HG03064 (cell line): ENCODE measurements at regions not wholly inside any gene's neighbourhood (a gene's known extent, or its start where the extent isn't known, plus 50 kb on each side); places are given as distances from the start of the nearest gene placed in this dataset.

Experiments
- ATAC-seq: cut with Tn5 transposase; IDR thresholded peaks from one replicate; pipeline ENCODE4 v1.9.1; 2021; ENCODE audit warnings: low read depth; ENCODE audit not compliant: unreplicated experiment

GRCh38 chr2:126792186-126792585, 106.5 kb upstream of the TEX51 start:
- ATAC-seq, result no peak

GRCh38 chr2:126792993-126793392, 105.7 kb upstream of the TEX51 start:
- no peak for ATAC-seq

- ATAC-seq, result no peak
Measured at GRCh38 chr2:126793885-126794613, 104.6 kb upstream of the TEX51 start.

- no peak for ATAC-seq
Measured at GRCh38 chr2:126795656-126796055, 103.0 kb upstream of the TEX51 start.

- ATAC-seq, result no peak
Measured at GRCh38 chr2:126796931-126797621, 101.6 kb upstream of the TEX51 start.

DNA sequence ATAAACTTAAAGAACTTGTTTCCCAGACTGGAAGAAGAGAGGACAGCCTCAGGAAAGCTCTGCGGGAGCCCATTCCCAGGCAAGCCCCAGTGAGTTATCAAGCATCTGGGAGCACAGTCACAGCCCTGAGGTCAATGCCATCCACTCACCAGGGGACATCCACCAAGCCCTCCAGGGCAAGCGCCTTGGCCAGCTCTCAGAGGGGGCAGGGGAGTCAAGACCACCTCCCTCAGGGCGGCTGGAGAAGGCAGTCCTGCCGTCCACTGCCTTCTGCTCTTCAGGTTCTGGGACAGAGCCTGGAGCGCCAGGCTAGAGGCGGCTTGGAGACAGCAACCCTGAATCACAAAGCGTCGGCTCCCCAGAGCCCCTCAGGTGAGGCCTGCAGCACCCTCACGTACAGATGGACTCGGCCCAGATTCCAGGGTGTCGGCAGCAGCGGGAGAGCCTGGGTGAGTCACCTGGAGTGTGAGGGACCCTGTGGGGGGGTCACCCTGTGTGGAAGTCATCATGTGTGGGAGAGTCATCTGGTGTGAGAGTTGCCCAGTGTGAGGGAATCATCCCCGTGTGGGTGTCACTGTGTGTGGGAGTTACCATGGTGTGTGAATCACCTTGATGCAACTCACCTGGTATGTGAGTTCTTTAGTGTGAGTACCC, 100.9 kb upstream of the TEX51 start:
- no peak for ATAC-seq

DNA sequence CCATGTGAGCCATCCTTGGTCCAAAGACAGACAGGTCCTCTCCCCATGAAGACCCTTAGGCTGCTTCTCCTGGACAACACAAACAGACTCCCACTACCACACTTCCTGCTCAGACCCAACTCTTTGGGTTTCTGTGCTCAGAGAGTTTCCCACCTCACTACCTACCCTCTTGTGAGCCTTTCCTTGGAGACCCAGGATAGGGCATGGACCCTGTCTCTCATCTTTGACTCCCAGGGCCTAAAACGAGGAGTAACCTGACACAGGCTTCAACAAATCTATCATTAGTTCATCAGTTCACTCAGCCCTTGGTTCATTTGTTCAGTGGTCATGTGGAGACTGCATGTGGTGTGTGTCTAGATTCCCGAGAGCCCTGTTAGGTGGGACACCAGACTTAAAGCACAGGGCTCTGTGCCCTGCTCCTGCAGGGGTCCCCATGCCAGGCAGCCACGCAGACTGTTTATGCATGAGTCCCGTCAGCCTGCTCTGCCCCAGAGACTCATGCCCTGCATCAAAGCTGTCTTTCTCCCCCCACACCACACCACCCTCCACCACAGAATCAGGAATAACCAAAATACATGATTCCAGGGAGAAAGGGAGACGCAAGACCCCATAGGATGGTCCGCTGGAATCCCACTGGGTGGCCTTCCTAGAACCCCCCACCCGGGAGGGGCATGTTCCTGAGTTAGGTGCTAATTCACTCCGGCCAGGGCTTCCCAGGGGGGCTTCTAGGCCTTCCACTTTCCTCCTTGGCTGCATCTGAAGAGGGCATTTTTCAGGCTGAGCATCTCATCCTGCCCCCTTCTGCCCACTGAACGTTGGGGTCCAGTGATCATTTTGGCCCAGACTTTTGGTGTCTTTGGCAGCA, 100.2 kb upstream of the TEX51 start:
- ATAC-seq, result no peak

- ATAC-seq, result no peak
Measured at GRCh38 chr2:126799301-126799700, 99.4 kb upstream of the TEX51 start.

DNA sequence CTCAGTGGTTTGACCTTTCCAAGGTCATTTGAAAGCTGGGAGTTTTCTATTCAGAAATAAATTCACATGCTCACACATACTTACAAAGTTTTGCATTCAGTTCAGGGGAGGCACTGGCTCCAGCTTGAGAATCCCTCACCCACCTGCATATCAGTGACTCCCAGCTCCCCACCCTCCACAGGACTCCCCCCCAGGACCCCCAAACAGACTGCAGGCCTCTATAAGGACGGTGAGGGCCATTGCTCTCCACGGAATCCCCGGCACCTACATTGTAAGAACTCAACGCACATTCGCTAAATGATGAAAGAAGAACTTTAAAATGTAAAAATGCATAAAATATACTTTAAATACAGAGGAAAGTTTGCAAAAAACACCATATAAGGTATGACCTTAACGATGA, 97.2 kb upstream of the TEX51 start:
- ATAC-seq, result no peak

DNA sequence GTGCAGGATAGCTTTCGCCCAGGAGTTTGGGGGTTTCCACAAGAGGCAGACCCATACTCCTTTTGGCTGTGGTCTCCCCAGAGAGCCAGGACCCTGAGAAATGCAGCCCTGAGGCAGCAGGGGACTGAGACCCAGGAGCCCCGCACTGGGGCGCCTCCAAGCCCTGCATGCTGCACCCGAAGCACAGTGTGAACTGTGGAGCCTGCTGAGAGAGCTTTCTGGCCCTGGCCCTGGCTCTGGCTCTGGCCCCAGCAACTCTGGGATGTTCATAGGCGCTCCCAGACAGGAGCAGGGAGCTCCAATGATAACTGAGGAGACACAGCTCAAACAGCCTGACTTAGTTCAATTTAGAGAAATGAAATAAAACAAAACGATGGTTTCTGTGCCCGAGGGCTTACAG, 96.4 kb upstream of the TEX51 start:
- ATAC-seq, result no peak

DNA sequence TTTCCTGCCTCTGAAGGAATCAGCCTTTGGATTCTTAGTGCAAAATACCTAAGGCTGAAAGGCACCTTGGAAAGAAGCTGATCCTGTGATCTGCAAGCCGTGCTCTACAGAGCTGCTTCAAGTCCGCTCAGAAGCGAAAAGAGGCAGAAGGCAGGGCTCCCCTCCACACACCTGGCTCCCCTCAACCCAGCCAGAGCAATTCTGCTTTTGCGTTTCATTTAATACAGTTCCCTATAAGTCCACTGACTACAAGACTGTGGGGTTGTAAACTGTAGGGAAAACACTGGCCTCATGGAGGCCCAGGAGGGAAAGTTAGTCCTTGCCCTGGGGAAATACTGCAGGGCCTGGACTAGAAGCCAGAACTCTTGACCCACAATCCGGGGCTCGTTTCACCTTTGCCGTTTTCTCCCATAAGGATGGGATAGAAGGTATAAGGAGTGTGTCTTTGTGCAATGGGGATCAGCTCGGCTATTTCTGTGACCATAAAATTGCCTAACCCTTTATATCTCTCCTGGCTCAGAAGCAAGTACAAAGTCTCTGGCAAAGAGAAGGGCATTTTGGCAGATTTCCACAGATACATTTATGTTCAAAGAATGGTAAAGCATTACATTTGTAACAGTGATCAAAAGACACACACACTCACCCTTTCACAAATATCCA, 95.8 kb upstream of the TEX51 start:
- ATAC-seq, result no peak

DNA sequence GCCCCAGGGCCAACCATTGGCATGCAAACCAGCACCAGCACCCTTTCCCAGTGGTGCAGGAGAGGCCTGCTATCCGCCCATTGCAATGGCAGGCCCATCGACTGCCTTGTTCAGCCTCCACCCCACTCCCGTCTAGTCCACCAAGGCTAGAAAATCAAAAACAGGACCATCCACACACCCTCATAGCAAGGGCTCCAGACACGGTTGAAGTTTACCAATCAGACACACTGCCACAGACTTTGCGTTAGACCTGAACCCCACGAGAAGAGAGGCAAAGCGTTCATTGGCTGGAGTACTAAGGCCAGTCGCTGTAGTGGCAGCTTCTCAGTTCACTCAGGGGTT, 95.3 kb upstream of the TEX51 start:
- no peak for ATAC-seq

DNA sequence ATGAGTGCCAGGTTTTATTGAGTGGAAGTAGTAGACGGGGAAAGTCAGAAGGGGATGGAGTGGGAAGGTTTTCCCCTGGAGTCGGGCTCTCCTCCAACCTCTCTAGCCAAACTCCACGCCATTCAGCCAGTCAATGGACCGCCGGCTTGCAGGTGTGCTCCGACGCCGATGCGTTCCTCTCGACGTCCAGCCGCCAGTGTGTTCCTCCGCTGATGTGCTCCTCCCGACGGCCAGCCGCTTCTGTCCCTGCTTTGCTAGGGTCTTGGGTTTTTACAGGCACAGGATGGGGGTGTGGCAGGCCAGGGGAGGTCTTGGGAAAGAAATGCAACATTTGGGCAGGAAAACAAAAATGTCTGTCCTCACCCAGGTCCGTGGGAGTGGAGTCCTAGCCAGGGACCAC, 94.3 kb upstream of the TEX51 start:
- ATAC-seq, result no peak

GRCh38 chr2:126808929-126809328, 89.8 kb upstream of the TEX51 start:
- ATAC-seq, result no peak

DNA sequence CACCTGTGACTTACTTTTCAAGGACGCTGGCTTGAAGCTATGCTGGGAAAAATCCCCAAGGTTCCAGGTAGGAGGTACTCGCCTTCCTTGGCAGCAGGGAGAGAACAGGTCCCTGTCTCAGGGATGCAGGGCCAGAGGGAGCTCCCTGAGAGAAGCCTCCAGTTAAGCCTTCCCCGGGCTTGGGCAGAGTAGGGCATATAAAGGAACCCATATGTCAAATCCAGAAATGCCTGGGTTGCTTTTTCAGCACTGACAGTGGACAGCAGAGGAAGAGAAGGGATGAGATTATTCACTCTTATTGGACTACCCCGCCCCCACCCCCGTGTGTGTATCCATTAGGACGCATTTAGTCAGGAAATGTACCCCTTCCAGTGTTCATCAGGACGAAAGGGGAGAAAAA, 89.3 kb upstream of the TEX51 start:
- no peak for ATAC-seq

- no peak for ATAC-seq
Measured at GRCh38 chr2:126810001-126810400, 88.7 kb upstream of the TEX51 start.

DNA sequence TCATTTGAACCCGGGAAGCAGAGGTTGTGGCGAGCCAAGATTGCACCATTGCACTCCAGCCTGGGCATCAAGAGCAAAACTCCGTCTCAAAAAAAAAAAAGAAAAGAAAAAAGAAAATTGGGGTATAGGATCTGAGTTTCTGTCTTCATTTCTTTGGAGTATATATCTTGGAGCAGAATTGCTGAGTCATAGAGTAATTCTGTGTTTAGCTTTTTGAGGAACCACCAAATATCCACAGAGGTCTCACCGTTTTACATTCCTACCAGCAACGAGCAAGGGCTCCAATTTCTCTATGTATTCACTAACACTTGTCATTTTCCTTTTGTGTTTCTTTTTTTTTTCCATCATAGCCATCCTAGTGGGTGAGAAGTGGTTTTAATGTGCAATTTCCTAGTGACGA, 87.6 kb upstream of the TEX51 start:
- ATAC-seq, result no peak

DNA sequence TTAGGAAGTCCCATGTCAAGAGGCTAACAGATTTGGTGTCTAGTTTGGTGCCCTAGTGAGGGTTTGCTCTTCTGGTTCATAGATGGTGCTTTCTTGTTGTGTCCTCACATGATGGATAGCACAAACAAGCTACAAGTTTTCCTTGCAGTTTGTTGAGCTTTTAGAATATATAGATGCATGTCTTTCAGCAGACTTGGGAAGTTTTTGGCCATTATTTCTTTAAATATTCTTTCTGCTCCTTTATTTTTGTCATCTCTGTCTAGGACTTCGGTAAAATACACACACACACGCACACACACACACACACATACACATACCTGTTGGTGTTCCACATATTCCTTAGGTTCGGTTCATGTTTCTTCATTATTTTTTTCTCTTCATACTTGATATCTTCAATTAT, 81.5 kb upstream of the TEX51 start:
- no peak for ATAC-seq

GRCh38 chr2:126822115-126822514, 76.6 kb upstream of the TEX51 start:
- no peak for ATAC-seq

DNA sequence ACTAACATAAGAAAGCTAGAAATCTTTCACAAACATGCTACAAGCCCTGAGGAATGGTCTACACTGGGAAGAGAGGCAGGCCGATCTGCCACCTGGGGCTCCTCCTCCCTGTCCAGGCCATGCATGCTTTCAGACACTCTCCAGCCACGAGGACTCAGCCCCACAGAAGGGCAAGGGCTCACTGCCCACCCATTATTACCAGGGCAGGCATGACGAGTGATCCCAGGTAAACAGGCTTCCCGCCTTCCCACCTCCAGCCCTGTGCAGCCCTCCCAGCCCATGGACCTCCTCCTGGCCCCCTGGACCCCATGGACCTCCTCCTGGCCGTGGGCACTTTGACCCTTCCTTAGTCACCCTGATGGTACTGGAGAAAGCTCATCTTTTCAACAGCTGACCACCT, 75.8 kb upstream of the TEX51 start:
- no peak for ATAC-seq

DNA sequence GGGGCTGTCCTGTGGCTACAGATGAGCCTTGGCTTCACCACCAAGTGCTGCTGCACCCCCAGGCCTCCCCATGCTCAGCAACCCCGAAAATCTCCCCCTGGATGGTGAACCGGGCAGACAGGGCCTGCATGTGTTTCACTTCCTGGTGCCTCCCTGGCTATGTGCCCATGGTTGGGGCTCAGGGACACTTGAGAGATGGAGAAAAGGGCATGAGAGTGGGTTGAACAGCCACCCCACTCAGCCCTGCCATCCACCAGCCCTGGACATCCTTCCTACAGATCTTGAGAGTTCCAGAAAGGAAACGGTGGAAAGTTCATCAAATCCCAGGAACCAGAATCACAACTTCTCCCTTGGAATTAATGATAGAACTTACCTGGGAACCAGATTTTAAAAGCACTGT, 74.7 kb upstream of the TEX51 start:
- ATAC-seq, result no peak
